Activated naive CD4-positive, alpha-beta T cell treated with Interleukin-2 at 50 U/mL for 16 hours (primary cell): ENCODE measurements at regions not wholly inside any gene's neighbourhood (a gene's known extent, or its start where the extent isn't known, plus 50 kb on each side); places are given as distances from the start of the nearest gene placed in this dataset.

Experiments
- DNase-seq: peaks from one replicate; pipeline ENCODE4 v3.0.0-alpha.2; 2020

- DNase-seq: no peak
These were observed 168.3 kb downstream of the SEC14L1 start for GRCh38 chr17:77308861-77309726.

- no peak for DNase-seq
These were observed 169.6 kb downstream of the SEC14L1 start for GRCh38 chr17:77310336-77310735.

GRCh38 chr17:77311371-77311981, 170.7 kb downstream of the SEC14L1 start:
- DNase-seq: no peak

- no peak for DNase-seq
These were observed 171.4 kb downstream of the SEC14L1 start for GRCh38 chr17:77312061-77312701.

GRCh38 chr17:77312786-77313599, 172.2 kb downstream of the SEC14L1 start:
- DNase-seq: no peak

- DNase-seq: no peak
These were observed 173.1 kb downstream of the SEC14L1 start for GRCh38 chr17:77313831-77314230.

GRCh38 chr17:77314601-77315000, 173.8 kb downstream of the SEC14L1 start:
- DNase-seq: no peak

- no peak for DNase-seq
These were observed 174.2 kb downstream of the SEC14L1 start for GRCh38 chr17:77315010-77315409.

GRCh38 chr17:77315551-77316190, 174.9 kb downstream of the SEC14L1 start:
- no peak for DNase-seq

GRCh38 chr17:77316191-77316641, 175.4 kb downstream of the SEC14L1 start:
- DNase-seq: no peak

GRCh38 chr17:77316651-77317050, 175.9 kb downstream of the SEC14L1 start:
- no peak for DNase-seq

GRCh38 chr17:77317091-77317750, 176.5 kb downstream of the SEC14L1 start:
- DNase-seq: no peak

- no peak for DNase-seq
These were observed 177.3 kb downstream of the SEC14L1 start for GRCh38 chr17:77318021-77318420.

- DNase-seq: no peak
These were observed 177.9 kb downstream of the SEC14L1 start for GRCh38 chr17:77318491-77319210.

- peak; percentile 68 for DNase-seq
These were observed 178.7 kb downstream of the SEC14L1 start for GRCh38 chr17:77319211-77320043.

GRCh38 chr17:77320044-77320440, 179.3 kb downstream of the SEC14L1 start:
- no peak for DNase-seq

GRCh38 chr17:77320485-77321256, 179.9 kb downstream of the SEC14L1 start:
- no peak for DNase-seq

GRCh38 chr17:77321649-77322513, 181.1 kb downstream of the SEC14L1 start:
- DNase-seq: no peak
